Forelimb muscle (tissue), 1 donor: ENCODE measurements at regions not wholly inside any gene's neighbourhood (a gene's known extent, or its start where the extent isn't known, plus 50 kb on each side); places are given as distances from the start of the nearest gene placed in this dataset.
"Not testable (repeated sequence)": the region's sequence is repeated elsewhere in the genome, so short reads cannot be mapped to it uniquely, and the experiment has no call there.

Source experiments
- DNase-seq: peaks from one replicate; pipeline ENCODE4 v3.0.0-alpha.2; 2013; ENCODE audit warnings: low read depth

- no peak for DNase-seq
These were observed 1297.0 kb upstream of the ATXN8OS start for GRCh38 chr13:68810660-68811059.

- no peak for DNase-seq
These were observed 1299.2 kb upstream of the ATXN8OS start for GRCh38 chr13:68808456-68808855.

- DNase-seq, result no peak
These were observed 1301.5 kb upstream of the ATXN8OS start for GRCh38 chr13:68806125-68806524.

- DNase-seq, result no peak
These were observed 1323.4 kb upstream of the ATXN8OS start for GRCh38 chr13:68784275-68784674.

- DNase-seq, result no peak
These were observed 1348.0 kb upstream of the ATXN8OS start for GRCh38 chr13:68759617-68760016.

- no peak for DNase-seq
These were observed 1357.8 kb upstream of the ATXN8OS start for GRCh38 chr13:68749796-68750195.

GRCh38 chr13:68748038-68748437 lies 1359.6 kb upstream of the ATXN8OS start:
- DNase-seq, result no peak

GRCh38 chr13:68745502-68745901 lies 1362.1 kb upstream of the ATXN8OS start:
- no peak for DNase-seq

GRCh38 chr13:68736961-68737360 lies 1370.7 kb upstream of the ATXN8OS start:
- DNase-seq, result no peak

- no peak for DNase-seq
These were observed 1379.8 kb upstream of the ATXN8OS start for GRCh38 chr13:68727798-68728197.

GRCh38 chr13:68727165-68727564 lies 1380.5 kb upstream of the ATXN8OS start:
- no peak for DNase-seq

GRCh38 chr13:68719815-68720214 lies 1387.8 kb upstream of the ATXN8OS start:
- DNase-seq, result no peak

- DNase-seq, result no peak
These were observed 1392.0 kb upstream of the ATXN8OS start for GRCh38 chr13:68715651-68716050.

GRCh38 chr13:68714292-68714691 lies 1393.3 kb upstream of the ATXN8OS start:
- no peak for DNase-seq

- no peak for DNase-seq
These were observed 1394.2 kb upstream of the ATXN8OS start for GRCh38 chr13:68713394-68713793.

GRCh38 chr13:68708336-68708908 lies 1399.2 kb upstream of the ATXN8OS start:
- DNase-seq, result no peak

- DNase-seq, result not testable (repeated sequence)
These were observed 1401.6 kb upstream of the ATXN8OS start for GRCh38 chr13:68706044-68706443.

GRCh38 chr13:68697551-68697950 lies 1410.1 kb upstream of the ATXN8OS start:
- DNase-seq, result no peak

- no peak for DNase-seq
These were observed 1410.7 kb upstream of the ATXN8OS start for GRCh38 chr13:68696907-68697306.

- no peak for DNase-seq
These were observed 1415.6 kb upstream of the ATXN8OS start for GRCh38 chr13:68692049-68692448.

GRCh38 chr13:68690567-68690966 lies 1417.1 kb upstream of the ATXN8OS start:
- DNase-seq, result no peak

GRCh38 chr13:68676513-68677115 lies 1431.0 kb upstream of the ATXN8OS start:
- no peak for DNase-seq

GRCh38 chr13:68675209-68675608 lies 1432.4 kb upstream of the ATXN8OS start:
- DNase-seq, result no peak

GRCh38 chr13:68667863-68668262 lies 1437.7 kb upstream of the PCDH9 start:
- no peak for DNase-seq
